ENCODE measurements at regions not wholly inside any gene's neighbourhood (a gene's known extent, or its start where the extent isn't known, plus 50 kb on each side); places are given as distances from the start of the nearest gene placed in this dataset.

DNA sequence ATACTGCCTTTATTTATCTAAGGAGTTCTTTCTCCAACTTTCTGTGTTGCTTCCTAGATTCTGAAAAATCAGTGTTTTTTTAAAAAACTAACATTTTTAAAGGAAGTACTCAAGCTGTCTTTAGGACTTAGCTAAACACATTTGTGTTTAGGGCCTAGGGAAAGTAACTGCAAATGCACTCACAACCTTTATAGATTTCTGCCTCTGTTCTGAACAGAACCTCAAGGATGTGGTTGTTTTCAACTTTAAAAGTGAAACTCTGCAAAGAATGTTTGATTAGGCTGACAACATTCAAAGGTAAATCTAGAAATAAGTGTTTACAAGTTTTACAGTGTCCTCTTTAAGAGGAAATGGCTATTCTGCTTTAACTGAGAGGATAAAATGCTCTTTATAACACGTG, 55.4 kb upstream of the CNTN5 start:
- TF ChIP-seq RFX5 (IDR thresholded peaks at IDR 0.05; ENCODE audit: low read length) (no peak), POLR2AphosphoS5 (IDR thresholded peaks at IDR 0.05; ENCODE audit: low read depth, low read length) (no peak), RAD21 (IDR thresholded peaks at IDR 0.05; ENCODE audit: low read length) (no peak), RXRA (IDR thresholded peaks at IDR 0.05; ENCODE audit: borderline replicate concordance, low read depth) (no peak), MXI1 (IDR thresholded peaks at IDR 0.05; ENCODE audit: low read depth, low read length) (no peak), TAF1 (IDR thresholded peaks at IDR 0.05; ENCODE audit: borderline replicate concordance, low read depth, low read length) (no peak)
- TF ChIP-seq, protein P1, sequence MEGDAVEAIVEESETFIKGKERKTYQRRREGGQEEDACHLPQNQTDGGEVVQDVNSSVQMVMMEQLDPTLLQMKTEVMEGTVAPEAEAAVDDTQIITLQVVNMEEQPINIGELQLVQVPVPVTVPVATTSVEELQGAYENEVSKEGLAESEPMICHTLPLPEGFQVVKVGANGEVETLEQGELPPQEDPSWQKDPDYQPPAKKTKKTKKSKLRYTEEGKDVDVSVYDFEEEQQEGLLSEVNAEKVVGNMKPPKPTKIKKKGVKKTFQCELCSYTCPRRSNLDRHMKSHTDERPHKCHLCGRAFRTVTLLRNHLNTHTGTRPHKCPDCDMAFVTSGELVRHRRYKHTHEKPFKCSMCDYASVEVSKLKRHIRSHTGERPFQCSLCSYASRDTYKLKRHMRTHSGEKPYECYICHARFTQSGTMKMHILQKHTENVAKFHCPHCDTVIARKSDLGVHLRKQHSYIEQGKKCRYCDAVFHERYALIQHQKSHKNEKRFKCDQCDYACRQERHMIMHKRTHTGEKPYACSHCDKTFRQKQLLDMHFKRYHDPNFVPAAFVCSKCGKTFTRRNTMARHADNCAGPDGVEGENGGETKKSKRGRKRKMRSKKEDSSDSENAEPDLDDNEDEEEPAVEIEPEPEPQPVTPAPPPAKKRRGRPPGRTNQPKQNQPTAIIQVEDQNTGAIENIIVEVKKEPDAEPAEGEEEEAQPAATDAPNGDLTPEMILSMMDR (IDR thresholded peaks at IDR 0.05) = no peak
- TF ChIP-seq, protein P2, sequence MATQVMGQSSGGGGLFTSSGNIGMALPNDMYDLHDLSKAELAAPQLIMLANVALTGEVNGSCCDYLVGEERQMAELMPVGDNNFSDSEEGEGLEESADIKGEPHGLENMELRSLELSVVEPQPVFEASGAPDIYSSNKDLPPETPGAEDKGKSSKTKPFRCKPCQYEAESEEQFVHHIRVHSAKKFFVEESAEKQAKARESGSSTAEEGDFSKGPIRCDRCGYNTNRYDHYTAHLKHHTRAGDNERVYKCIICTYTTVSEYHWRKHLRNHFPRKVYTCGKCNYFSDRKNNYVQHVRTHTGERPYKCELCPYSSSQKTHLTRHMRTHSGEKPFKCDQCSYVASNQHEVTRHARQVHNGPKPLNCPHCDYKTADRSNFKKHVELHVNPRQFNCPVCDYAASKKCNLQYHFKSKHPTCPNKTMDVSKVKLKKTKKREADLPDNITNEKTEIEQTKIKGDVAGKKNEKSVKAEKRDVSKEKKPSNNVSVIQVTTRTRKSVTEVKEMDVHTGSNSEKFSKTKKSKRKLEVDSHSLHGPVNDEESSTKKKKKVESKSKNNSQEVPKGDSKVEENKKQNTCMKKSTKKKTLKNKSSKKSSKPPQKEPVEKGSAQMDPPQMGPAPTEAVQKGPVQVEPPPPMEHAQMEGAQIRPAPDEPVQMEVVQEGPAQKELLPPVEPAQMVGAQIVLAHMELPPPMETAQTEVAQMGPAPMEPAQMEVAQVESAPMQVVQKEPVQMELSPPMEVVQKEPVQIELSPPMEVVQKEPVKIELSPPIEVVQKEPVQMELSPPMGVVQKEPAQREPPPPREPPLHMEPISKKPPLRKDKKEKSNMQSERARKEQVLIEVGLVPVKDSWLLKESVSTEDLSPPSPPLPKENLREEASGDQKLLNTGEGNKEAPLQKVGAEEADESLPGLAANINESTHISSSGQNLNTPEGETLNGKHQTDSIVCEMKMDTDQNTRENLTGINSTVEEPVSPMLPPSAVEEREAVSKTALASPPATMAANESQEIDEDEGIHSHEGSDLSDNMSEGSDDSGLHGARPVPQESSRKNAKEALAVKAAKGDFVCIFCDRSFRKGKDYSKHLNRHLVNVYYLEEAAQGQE (IDR thresholded peaks at IDR 0.05; ENCODE audit: low read depth, low read length) = no peak

Measured in SK-N-SH (cell line).